ENCODE measurements at regions not wholly inside any gene's neighbourhood (a gene's known extent, or its start where the extent isn't known, plus 50 kb on each side); places are given as distances from the start of the nearest gene placed in this dataset.

DNA sequence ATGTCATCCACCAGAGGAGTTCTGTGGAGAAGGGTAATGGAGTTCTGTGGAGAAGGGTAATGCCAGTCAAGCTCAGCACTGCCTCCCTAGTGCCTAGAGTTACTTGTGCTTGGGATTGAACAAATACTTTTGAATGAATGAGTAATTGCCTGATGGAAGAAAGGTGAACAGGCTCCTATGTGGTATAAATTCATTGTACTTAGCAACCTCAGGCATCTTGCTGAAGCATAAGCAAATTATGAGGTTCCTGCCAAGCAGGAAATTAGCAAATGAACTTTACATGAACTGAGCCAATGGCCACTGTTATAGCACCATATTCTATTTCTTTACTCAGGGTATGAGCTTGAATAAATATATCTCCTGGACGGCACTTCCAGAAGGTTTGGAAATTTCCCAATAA lies 1047.2 kb downstream of the SLC6A15 start:
- Histone ChIP-seq H3K27ac (no peak overlapping the region), H3K27me3 (replicated peaks) (no peaks in the 10 kb centered on the region), H3K4me3 (ENCODE audit: low read depth, low read length) (no peak overlapping the region), H3K36me3 (replicated peaks) (no peaks in the 10 kb centered on the region)
- DNase-seq: no peak
- in situ Hi-C loops (cut with HindIII; ENCODE audit: low pct_ligation_motif_present, low sequenced_read_pairs): no loop called here
- TF ChIP-seq, protein P1, sequence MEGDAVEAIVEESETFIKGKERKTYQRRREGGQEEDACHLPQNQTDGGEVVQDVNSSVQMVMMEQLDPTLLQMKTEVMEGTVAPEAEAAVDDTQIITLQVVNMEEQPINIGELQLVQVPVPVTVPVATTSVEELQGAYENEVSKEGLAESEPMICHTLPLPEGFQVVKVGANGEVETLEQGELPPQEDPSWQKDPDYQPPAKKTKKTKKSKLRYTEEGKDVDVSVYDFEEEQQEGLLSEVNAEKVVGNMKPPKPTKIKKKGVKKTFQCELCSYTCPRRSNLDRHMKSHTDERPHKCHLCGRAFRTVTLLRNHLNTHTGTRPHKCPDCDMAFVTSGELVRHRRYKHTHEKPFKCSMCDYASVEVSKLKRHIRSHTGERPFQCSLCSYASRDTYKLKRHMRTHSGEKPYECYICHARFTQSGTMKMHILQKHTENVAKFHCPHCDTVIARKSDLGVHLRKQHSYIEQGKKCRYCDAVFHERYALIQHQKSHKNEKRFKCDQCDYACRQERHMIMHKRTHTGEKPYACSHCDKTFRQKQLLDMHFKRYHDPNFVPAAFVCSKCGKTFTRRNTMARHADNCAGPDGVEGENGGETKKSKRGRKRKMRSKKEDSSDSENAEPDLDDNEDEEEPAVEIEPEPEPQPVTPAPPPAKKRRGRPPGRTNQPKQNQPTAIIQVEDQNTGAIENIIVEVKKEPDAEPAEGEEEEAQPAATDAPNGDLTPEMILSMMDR (IDR thresholded peaks at IDR 0.05; ENCODE audit: low read depth, low read length, missing control alignments): no peak

DNA sequence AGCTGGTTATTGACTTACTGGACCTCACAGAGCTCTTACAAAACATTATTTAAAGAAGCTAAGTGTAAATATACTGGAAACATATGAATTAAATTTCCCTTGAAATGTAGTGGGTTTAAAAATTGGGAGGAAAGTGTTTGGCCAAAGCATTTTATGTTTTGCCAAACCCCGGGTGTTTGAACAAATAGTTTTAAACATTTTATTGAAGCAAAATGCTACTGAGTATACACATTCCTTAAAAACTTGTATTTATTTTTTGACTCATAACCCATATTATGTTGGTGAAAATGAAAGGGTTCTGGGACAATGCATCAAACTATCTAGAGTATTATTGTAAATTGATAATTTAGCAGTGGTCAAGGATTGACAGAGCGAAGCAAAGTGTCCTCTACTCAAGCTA lies 1048.5 kb downstream of the SLC6A15 start:
- no peak for DNase-seq
- Histone ChIP-seq H3K27ac (no peak overlapping the region), H3K27me3 (replicated peaks) (no peaks in the 10 kb centered on the region), H3K36me3 (replicated peaks) (no peaks in the 10 kb centered on the region), H3K4me3 (ENCODE audit: low read depth, low read length) (no peak overlapping the region)
- in situ Hi-C loops (cut with HindIII; ENCODE audit: low pct_ligation_motif_present, low sequenced_read_pairs): no loop called here
- TF ChIP-seq, protein P1 (IDR thresholded peaks at IDR 0.05; ENCODE audit: low read depth, low read length, missing control alignments): no peak

GRCh38 chr12:83859021-83859420 lies 1053.6 kb downstream of the SLC6A15 start:
- TF ChIP-seq, protein P1 (IDR thresholded peaks at IDR 0.05; ENCODE audit: low read depth, low read length, missing control alignments): no peak
- no peaks in the 10 kb centered on the region for H3K27me3 ChIP-seq (replicated peaks)
- H3K4me3 ChIP-seq (ENCODE audit: low read depth, low read length): no peak overlapping the region
- no peak overlapping the region for H3K27ac ChIP-seq
- no peaks in the 10 kb centered on the region for H3K36me3 ChIP-seq (replicated peaks)
- DNase-seq: no peak
- in situ Hi-C loops (cut with HindIII; ENCODE audit: low pct_ligation_motif_present, low sequenced_read_pairs): no loop called here

DNA sequence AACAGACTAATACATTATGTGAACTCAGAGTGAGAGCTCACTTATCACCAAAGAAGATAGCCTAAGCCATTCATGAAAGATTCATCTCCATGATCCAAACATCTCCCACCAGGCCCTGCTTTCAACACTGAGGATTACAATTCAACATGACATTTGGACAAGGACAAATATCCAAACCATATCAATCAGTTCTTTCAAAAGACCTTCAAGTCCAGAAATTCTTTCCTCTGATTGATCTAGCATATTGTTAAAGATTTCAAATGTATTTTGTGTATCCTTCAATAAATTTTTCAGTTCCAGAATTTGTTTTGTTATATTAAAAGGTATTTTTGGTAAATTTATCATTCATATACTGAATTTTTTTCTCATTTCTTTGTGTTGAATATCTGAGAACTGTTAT lies 1055.8 kb downstream of the SLC6A15 start:
- TF ChIP-seq, protein P1 (IDR thresholded peaks at IDR 0.05; ENCODE audit: low read depth, low read length, missing control alignments): no peak
- H3K27me3 ChIP-seq (replicated peaks): no peaks in the 10 kb centered on the region
- no peak overlapping the region for H3K4me3 ChIP-seq (ENCODE audit: low read depth, low read length)
- H3K36me3 ChIP-seq (replicated peaks): no peaks in the 10 kb centered on the region
- no peak for DNase-seq
- no peak overlapping the region for H3K27ac ChIP-seq
- in situ Hi-C loops (cut with HindIII; ENCODE audit: low pct_ligation_motif_present, low sequenced_read_pairs): no loop called here

DNA sequence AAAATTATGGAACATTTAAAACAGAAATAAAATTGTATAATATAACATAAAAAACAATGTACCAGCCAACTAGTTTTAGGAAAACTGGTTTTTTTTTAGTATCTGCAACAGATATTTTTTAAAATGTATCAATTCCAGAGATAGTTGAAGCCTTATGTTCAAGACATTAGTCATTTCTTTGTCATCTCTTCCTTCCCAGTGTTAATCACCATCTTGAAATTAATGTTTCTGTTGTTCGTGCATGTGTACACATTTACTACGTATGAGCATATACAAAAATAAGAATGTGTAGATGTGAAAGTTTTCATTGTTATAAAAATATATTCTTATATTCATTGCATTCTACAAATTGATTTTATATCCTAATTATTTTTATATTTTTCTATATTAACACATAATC lies 1062.1 kb downstream of the SLC6A15 start:
- Histone ChIP-seq H3K27me3 (replicated peaks) (no peaks in the 10 kb centered on the region), H3K4me3 (ENCODE audit: low read depth, low read length) (no peak overlapping the region), H3K36me3 (replicated peaks) (no peaks in the 10 kb centered on the region), H3K27ac (no peak overlapping the region)
- TF ChIP-seq, protein P1 (IDR thresholded peaks at IDR 0.05; ENCODE audit: low read depth, low read length, missing control alignments): no peak
- in situ Hi-C loops (cut with HindIII; ENCODE audit: low pct_ligation_motif_present, low sequenced_read_pairs): no loop called here
- DNase-seq: no peak

- TF ChIP-seq, protein P1 (IDR thresholded peaks at IDR 0.05; ENCODE audit: low read depth, low read length, missing control alignments): no peak
- no peaks in the 10 kb centered on the region for H3K27me3 ChIP-seq (replicated peaks)
- no peak overlapping the region for H3K27ac ChIP-seq
- no peak overlapping the region for H3K4me3 ChIP-seq (ENCODE audit: low read depth, low read length)
- no peaks in the 10 kb centered on the region for H3K36me3 ChIP-seq (replicated peaks)
- DNase-seq: no peak
- in situ Hi-C loops (cut with HindIII; ENCODE audit: low pct_ligation_motif_present, low sequenced_read_pairs): no loop called here
Measured at GRCh38 chr12:83848702-83849101, 1063.9 kb downstream of the SLC6A15 start.
